Choroid plexus epithelial cell (primary cell): ENCODE measurements at regions not wholly inside any gene's neighbourhood (a gene's known extent, or its start where the extent isn't known, plus 50 kb on each side); places are given as distances from the start of the nearest gene placed in this dataset.
"Not testable (repeated sequence)": the region's sequence is repeated elsewhere in the genome, so short reads cannot be mapped to it uniquely, and the experiment has no call there.

Source experiments
- DNase-seq: peaks from one replicate; pipeline ENCODE4 v3.0.0-alpha.2; 2010; ENCODE audit warnings: low read depth
- H3K4me3 ChIP-seq: 2 replicates; pipeline ENCODE4 v1.5.1; 2011; ENCODE audit warnings: low read depth, mild to moderate bottlenecking, control low read depth, low read length, moderate library complexity
- CTCF ChIP-seq: conservative IDR thresholded peaks from 2 replicates; pipeline ENCODE4 v1.5.1; 2011; ENCODE audit warnings: low read depth, mild to moderate bottlenecking, control low read depth, inconsistent platforms, low read length, moderate library complexity

DNA sequence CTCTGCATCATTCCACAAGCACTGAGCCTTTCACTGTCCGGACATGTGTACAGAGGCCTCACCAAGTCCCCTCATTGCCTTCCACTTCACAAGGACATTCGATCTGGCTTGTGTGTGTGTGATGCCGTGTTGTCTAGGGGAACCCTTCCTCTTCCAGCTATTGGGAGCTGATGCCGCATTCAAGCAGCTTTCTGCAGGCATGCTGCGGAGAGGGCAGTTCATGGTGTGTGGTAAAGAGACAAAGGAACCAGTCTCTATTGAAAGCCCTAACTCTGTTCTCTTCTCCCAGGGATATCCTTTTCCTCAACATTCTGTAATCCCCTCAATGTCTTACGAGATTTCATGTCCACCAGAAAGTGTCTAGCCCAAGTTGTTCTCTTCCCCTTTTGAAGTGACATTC lies 141.6 kb downstream of the ALOX5 start:
- no peak for TF ChIP-seq CTCF
- H3K4me3 ChIP-seq, result no peak overlapping the region
- DNase-seq, result no peak

DNA sequence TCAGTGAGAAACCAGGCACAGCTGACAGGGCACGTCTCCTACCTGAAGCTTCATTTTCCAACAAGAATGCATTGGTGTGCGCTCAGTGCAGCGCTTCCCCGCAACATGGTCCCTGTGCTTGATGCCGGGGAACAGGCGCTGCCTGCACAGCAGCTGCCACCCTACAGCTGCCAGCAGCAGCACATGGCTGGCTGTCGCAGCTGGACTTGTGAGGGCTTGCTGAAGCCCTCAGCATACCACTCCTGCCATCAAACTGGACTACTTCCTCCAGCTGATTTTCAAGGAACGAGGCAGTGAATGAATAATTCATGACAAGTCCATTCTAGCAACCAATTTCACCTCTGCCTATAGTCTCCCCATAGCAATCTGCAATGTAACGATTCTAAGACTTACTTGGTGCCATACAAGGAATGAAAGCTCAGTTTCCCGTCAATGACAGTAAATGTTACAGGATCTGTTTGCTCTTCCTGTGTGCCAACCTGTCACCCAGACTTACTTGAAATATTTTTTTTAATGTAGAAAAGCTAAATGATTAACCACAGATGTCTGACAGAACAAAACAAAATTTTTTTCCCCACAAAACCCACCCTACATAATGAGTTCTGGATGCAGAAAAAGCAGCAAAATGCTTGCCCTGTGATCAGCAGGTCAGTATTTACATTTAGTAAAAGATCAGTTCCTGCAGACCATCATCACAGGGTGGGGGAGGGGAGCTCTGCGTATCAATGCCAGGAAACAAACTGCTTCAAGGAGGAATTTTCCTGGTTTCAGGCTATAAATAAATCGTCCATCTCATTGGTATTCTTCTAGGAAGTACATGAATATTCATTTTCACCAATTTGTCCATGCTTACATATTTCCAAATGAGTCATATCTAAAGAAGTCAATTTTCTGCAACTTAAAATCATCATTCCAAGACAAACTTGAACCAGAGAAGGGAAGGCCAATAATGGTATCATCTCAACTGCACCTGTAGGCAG lies 140.6 kb downstream of the ALOX5 start:
- peak; percentile 29 for DNase-seq
- no peak overlapping the region for H3K4me3 ChIP-seq
- TF ChIP-seq CTCF, result no peak

DNA sequence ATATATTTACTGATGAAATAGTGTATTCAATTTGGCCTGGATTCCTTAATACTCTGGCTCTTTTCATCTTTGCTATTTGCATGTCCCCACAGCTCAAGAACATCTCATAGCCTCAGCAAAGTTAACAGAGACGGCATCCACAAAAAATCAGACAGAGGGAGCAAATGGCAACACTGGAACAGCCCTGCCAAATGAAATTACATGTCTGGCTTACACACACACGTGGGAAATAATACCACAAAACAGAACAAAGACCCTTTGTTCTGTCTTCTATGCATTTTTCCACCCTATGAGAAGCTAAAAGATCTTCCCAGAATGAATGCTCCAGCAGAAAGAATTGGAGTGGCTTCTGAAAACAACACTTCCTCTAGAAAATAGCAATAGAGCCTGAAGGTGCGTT lies 139.5 kb downstream of the ALOX5 start:
- no peak overlapping the region for H3K4me3 ChIP-seq
- no peak for DNase-seq
- TF ChIP-seq CTCF, result no peak

DNA sequence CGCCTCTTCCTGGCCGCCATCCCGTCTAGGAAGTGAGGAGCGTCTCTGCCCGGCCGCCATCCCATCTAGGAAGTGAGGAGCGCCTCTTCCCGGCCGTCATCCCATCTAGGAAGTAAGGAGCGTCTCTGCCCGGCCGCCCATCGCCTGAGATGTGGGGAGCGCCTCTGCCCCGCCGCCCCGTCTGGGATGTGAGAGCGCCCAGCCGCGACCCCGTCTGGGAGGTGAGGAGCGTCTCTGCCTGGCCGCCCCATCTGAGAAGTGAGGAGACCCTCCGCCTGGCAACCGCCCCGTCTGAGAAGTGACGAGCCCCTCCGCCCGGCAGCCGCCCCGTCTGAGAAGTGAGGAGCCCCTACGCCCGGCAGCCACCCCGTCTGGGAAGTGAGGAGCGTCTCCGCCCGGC lies 137.9 kb downstream of the ALOX5 start:
- DNase-seq, H3K4me3 ChIP-seq: not testable (repeated sequence)

DNA sequence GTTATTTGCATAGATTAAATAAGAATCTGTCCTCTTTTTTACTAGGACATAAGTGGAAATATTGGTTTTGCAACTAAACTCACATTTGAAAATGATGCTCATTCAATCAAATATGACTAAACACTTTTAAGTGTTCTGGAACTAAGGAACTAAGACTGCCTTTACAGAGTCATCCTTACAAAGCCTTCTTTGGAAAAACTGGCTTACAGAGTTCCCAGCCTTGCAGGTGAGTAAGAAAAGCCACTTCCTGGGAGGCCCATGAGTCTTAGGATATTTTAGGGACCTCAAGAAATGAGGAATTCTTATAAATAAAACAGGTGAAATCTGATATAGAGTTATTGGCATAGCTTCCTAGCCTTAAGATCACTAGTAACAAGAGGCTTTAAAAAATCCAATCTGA lies 135.5 kb downstream of the ALOX5 start:
- TF ChIP-seq CTCF, result no peak

GRCh38 chr10:45505311-45505710 lies 131.3 kb downstream of the ALOX5 start:
- no peak overlapping the region for H3K4me3 ChIP-seq
- no peak for TF ChIP-seq CTCF
- no peak for DNase-seq

More for the DNA sequence above, 135.5 kb downstream of the ALOX5 start:
- DNase-seq, result no peak
- H3K4me3 ChIP-seq, result no peak overlapping the region

- no peak for DNase-seq
- H3K4me3 ChIP-seq, result no peak overlapping the region
- TF ChIP-seq CTCF, result no peak
Observed at GRCh38 chr10:45502458-45502857, 128.4 kb downstream of the ALOX5 start.
